HEK293 (cell line): ENCODE measurements at regions not wholly inside any gene's neighbourhood (a gene's known extent, or its start where the extent isn't known, plus 50 kb on each side); places are given as distances from the start of the nearest gene placed in this dataset.

ENCODE experiments used
- CTCF ChIA-PET: fragments of 350-600 bp; formaldehyde crosslinking; extraction: SDS; loops from one replicate; lab custom pipeline; 2021; ENCODE audit warnings: antibody characterized with exemption; lab: Yijun Ruan, JAX
- POLR2A ChIA-PET: fragments of 300-600 bp; formaldehyde crosslinking; extraction: SDS; loops from one replicate; lab custom pipeline; 2020; ENCODE audit warnings: antibody characterized with exemption, inconsistent platforms; lab: Yijun Ruan, JAX
- H3K27ac ChIP-seq: fragments of 200-500 bp; sonication (Bioruptor generic); 2 replicates; pipeline ENCODE4 v1.5.1; 2014; ENCODE audit warnings: low read depth, low read length, control low read depth, inconsistent platforms; ENCODE audit errors: extremely low read depth
- H3K36me3 ChIP-seq, 2 experiments: fragments of 200-500 bp in 1 of 2; sonication (Bioruptor generic) in 1 of 2; 1 replicate in 1 of 2; 2 replicates in 1 of 2; pipeline ENCODE4 v1.5.1; 2014 to 2017; ENCODE audit warnings: inconsistent platforms in 2 of 2, low read length in 2 of 2; ENCODE audit not compliant: control insufficient read depth in 2 of 2, insufficient read depth in 1 of 2
- H3K4me1 ChIP-seq: fragments of 200-500 bp; sonication (Bioruptor generic); 2 replicates; pipeline ENCODE4 v1.5.1; 2014; ENCODE audit warnings: mild to moderate bottlenecking, low read length, inconsistent platforms; ENCODE audit not compliant: control insufficient read depth, insufficient read depth
- H3K4me3 ChIP-seq: 2 replicates; pipeline ENCODE4 v1.5.1; 2011; ENCODE audit warnings: low read depth, mild to moderate bottlenecking, control low read depth, low read length, moderate library complexity
- H3K9me3 ChIP-seq: fragments of 200-500 bp; sonication (Bioruptor generic); 2 replicates; pipeline ENCODE4 v1.5.1; 2014; ENCODE audit warnings: low read depth, low read length, inconsistent platforms; ENCODE audit not compliant: control insufficient read depth, insufficient read depth
- GLI2 ChIP-seq: fragments of 450-650 bp; formaldehyde crosslinking; IDR thresholded peaks from 2 replicates; pipeline ENCODE4; 2017; ENCODE audit warnings: missing biosample characterization, missing genetic modification characterization, low read depth, borderline replicate concordance
- YY2 ChIP-seq: fragments of 450-650 bp; formaldehyde crosslinking; IDR thresholded peaks from 2 replicates; pipeline ENCODE4 v1.5.1; 2016; ENCODE audit warnings: missing biosample characterization, missing genetic modification characterization
- ZBTB20 ChIP-seq: fragments of 450-650 bp; formaldehyde crosslinking; IDR thresholded peaks from 2 replicates; pipeline ENCODE4 v1.5.1; 2016; ENCODE audit warnings: missing biosample characterization, missing genetic modification characterization
- ZIC2 ChIP-seq: fragments of 450-650 bp; formaldehyde crosslinking; IDR thresholded peaks from 2 replicates; pipeline ENCODE4 v1.5.1; 2016; ENCODE audit warnings: missing biosample characterization, missing genetic modification characterization
- ZNF140 ChIP-seq: fragments of 450-650 bp; formaldehyde crosslinking; IDR thresholded peaks from 2 replicates; pipeline ENCODE4 v1.5.1; 2016; ENCODE audit warnings: missing biosample characterization, missing genetic modification characterization
- ZNF157 ChIP-seq: fragments of 450-650 bp; formaldehyde crosslinking; IDR thresholded peaks from 2 replicates; pipeline ENCODE4 v1.5.1; 2016; ENCODE audit warnings: missing biosample characterization, missing genetic modification characterization
- ZNF239 ChIP-seq: fragments of 450-650 bp; formaldehyde crosslinking; IDR thresholded peaks from 2 replicates; pipeline ENCODE4 v1.5.1; 2016; ENCODE audit warnings: missing biosample characterization, missing genetic modification characterization
- ZNF324 ChIP-seq: fragments of 450-650 bp; formaldehyde crosslinking; IDR thresholded peaks from 2 replicates; pipeline ENCODE4 v1.5.1; 2016; ENCODE audit warnings: missing biosample characterization, missing genetic modification characterization
- ZNF350 ChIP-seq: fragments of 450-650 bp; formaldehyde crosslinking; IDR thresholded peaks from 2 replicates; pipeline ENCODE4 v1.5.0; 2017; ENCODE audit warnings: missing biosample characterization, mild to moderate bottlenecking, missing genetic modification characterization
- ZNF433 ChIP-seq: fragments of 450-650 bp; formaldehyde crosslinking; IDR thresholded peaks from 2 replicates; pipeline ENCODE4 v1.5.1; 2016; ENCODE audit warnings: missing biosample characterization, missing genetic modification characterization, low read depth
- ZNF48 ChIP-seq: fragments of 450-650 bp; formaldehyde crosslinking; IDR thresholded peaks from 2 replicates; pipeline ENCODE4 v1.5.1; 2016; ENCODE audit warnings: missing biosample characterization, missing genetic modification characterization
- ZNF514 ChIP-seq: fragments of 450-650 bp; formaldehyde crosslinking; IDR thresholded peaks from 2 replicates; pipeline ENCODE4 v1.5.1; 2016; ENCODE audit warnings: missing biosample characterization, missing genetic modification characterization
- ZNF529 ChIP-seq: fragments of 450-650 bp; formaldehyde crosslinking; IDR thresholded peaks from 2 replicates; pipeline ENCODE4 v1.5.1; 2017; ENCODE audit warnings: missing genetic modification characterization, missing biosample characterization; ENCODE audit not compliant: insufficient replicate concordance
- ZNF549 ChIP-seq: fragments of 450-650 bp; IDR thresholded peaks from 2 replicates; pipeline ENCODE4 v1.5.1; 2018; ENCODE audit warnings: missing biosample characterization, missing genetic modification characterization, mild to moderate bottlenecking, inconsistent platforms, moderate library complexity
- ZNF600 ChIP-seq: fragments of 450-650 bp; formaldehyde crosslinking; IDR thresholded peaks from 2 replicates; pipeline ENCODE4 v1.5.1; 2016; ENCODE audit warnings: missing biosample characterization, missing genetic modification characterization
- ZNF621 ChIP-seq: fragments of 450-650 bp; formaldehyde crosslinking; IDR thresholded peaks from 2 replicates; pipeline ENCODE4 v1.5.1; 2017; ENCODE audit warnings: missing biosample characterization, missing genetic modification characterization
- ZNF707 ChIP-seq: fragments of 450-650 bp; formaldehyde crosslinking; IDR thresholded peaks from 2 replicates; pipeline ENCODE4 v1.5.1; 2016; ENCODE audit warnings: missing biosample characterization, missing genetic modification characterization
- ZNF777 ChIP-seq: fragments of 450-650 bp; formaldehyde crosslinking; IDR thresholded peaks from 2 replicates; pipeline ENCODE4 v1.5.1; 2017; ENCODE audit warnings: missing biosample characterization, missing genetic modification characterization, borderline replicate concordance
- TF ChIP-seq, protein P1 (sequence below): fragments of 450-650 bp; formaldehyde crosslinking; IDR thresholded peaks from 2 replicates; pipeline ENCODE4 v1.5.1; 2016; ENCODE audit warnings: missing biosample characterization, missing genetic modification characterization
- TF ChIP-seq, protein P2 (sequence below): fragments of 450-650 bp; formaldehyde crosslinking; IDR thresholded peaks from 2 replicates; pipeline ENCODE4 v1.5.1; 2016; ENCODE audit warnings: missing biosample characterization, missing genetic modification characterization
- TF ChIP-seq, protein P3 (sequence below): fragments of 450-650 bp; formaldehyde crosslinking; IDR thresholded peaks from 2 replicates; pipeline ENCODE4 v1.5.1; 2016; ENCODE audit warnings: missing biosample characterization, missing genetic modification characterization

DNA sequence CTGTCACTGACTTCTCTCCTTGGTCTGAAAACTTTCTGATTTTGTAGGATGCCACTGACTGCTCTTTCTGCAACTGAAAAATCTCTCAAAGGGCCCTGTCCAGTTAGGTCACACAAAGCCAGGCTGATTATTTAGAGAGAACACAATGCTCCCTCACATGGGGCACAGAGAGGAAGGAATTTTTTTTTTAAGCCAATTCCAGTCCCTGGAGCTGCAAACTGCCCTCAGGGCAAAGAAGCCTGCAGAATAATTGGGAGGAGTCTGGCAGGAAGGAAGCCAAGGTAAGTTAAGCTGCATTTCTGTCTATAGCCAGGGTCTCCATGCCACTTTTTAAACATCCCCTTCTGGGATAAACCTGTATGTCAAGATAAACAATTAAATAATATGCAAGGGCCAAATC is 305.5 kb downstream of the ZSWIM6 start:
- H3K4me3 ChIP-seq = no peak overlapping the region
- no peaks in the 10 kb centered on the region for H3K4me1 ChIP-seq
- H3K9me3 ChIP-seq = no peaks in the 10 kb centered on the region
- POLR2A ChIA-PET = no interaction called here
- no peaks in the 10 kb centered on the region for H3K36me3 ChIP-seq
- TF ChIP-seq, protein P1, sequence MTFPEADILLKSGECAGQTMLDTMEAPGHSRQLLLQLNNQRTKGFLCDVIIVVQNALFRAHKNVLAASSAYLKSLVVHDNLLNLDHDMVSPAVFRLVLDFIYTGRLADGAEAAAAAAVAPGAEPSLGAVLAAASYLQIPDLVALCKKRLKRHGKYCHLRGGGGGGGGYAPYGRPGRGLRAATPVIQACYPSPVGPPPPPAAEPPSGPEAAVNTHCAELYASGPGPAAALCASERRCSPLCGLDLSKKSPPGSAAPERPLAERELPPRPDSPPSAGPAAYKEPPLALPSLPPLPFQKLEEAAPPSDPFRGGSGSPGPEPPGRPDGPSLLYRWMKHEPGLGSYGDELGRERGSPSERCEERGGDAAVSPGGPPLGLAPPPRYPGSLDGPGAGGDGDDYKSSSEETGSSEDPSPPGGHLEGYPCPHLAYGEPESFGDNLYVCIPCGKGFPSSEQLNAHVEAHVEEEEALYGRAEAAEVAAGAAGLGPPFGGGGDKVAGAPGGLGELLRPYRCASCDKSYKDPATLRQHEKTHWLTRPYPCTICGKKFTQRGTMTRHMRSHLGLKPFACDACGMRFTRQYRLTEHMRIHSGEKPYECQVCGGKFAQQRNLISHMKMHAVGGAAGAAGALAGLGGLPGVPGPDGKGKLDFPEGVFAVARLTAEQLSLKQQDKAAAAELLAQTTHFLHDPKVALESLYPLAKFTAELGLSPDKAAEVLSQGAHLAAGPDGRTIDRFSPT (tag by site-specific recombination) = no peak
- no peak for TF ChIP-seq ZNF48 (tag by site-specific recombination)
- TF ChIP-seq GLI2 (tag by site-specific recombination) = no peak
- TF ChIP-seq, protein P2, sequence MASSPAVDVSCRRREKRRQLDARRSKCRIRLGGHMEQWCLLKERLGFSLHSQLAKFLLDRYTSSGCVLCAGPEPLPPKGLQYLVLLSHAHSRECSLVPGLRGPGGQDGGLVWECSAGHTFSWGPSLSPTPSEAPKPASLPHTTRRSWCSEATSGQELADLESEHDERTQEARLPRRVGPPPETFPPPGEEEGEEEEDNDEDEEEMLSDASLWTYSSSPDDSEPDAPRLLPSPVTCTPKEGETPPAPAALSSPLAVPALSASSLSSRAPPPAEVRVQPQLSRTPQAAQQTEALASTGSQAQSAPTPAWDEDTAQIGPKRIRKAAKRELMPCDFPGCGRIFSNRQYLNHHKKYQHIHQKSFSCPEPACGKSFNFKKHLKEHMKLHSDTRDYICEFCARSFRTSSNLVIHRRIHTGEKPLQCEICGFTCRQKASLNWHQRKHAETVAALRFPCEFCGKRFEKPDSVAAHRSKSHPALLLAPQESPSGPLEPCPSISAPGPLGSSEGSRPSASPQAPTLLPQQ = no peak
- CTCF ChIA-PET = interaction anchor here (0.7 to 1.5 kb wide), 3 partner anchors 20 to 274 kb away, joined by 3 to 4 read pairs (median 3); no protein-coding TSS in a partner anchor
- no peak overlapping the region for H3K27ac ChIP-seq

DNA sequence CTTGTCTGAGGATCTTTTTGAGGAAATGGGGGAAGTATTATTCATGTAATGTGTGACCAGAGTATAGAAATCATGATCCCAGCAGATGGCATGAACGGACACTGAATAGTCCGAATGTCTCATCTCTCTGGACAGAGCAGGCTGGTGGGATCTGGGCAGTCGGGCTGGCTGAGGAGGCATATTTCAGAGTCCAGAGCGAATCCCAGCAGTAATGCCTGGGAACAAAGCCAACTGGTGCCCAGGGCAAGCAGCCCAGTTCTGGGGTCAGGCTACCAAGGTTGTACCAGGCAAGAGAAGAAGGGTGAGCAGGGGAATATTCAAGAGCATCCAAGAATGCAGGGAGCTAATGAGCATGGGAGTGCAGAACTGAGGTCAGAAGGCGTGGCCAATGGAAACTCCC is 306.4 kb downstream of the ZSWIM6 start:
- H3K4me1 ChIP-seq = no peaks in the 10 kb centered on the region
- ChIA-PET CTCF (interaction anchor here (1.3 to 1.5 kb wide), 2 partner anchors 19 to 20 kb away, joined by 3 to 4 read pairs; no protein-coding TSS in a partner anchor), POLR2A (no interaction called here)
- no peak overlapping the region for H3K4me3 ChIP-seq
- H3K9me3 ChIP-seq = no peaks in the 10 kb centered on the region
- no peak for TF ChIP-seq ZNF140 (tag by site-specific recombination)
- TF ChIP-seq ZNF707 (tag by site-specific recombination) = no peak
- TF ChIP-seq ZNF514 = no peak
- TF ChIP-seq ZNF324 = no peak
- TF ChIP-seq ZNF549 = no peak
- no peak for TF ChIP-seq ZIC2 (tag by site-specific recombination)
- H3K36me3 ChIP-seq = no peaks in the 10 kb centered on the region
- no peak overlapping the region for H3K27ac ChIP-seq

DNA sequence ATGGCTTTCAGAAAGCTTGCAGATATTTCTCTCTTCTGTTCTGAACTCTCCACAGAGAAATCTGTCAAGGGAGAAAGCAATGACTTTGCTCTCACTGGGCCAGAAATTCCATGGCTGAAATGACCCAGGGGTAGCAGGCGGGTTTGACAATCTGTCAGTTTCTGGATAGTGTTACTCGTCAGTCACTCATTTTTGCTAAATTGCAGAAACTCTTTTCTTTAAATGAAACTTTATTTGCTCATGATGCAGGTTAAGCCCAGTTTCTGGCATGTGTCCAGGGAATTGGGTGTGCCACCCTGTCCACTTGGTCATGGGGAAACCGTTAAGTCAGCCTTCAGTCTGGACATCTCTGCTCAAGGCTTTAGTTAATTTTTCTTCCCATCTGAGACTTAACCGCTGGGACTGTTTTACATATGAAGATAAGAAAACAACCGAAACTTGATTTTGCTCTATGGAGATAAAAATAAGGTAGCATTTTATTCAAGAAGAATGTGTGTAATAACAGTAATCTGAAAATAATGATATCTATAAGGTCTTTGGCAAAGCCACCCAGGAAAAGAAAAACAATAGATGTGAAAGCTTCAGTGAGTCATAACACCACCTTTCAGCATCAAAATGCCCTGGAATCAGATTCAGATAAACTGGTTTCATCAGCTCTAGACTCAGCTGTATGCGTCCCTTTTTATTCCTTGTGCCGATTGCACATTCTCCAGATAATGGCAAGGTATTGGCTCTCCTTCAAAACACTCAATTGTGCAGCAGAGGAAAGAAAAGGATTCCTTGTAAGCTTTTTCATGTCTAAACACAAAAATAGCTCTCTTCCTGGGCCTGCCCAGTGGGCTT is 308.3 kb downstream of the ZSWIM6 start:
- Histone ChIP-seq H3K4me1 (no peaks in the 10 kb centered on the region), H3K36me3 (no peaks in the 10 kb centered on the region), H3K9me3 (no peaks in the 10 kb centered on the region), H3K4me3 (no peak overlapping the region), H3K27ac (no peak overlapping the region)
- ChIA-PET CTCF (interaction anchor here (0.9 kb wide), 1 partner anchor 10 kb away, joined by 3 read pairs; no protein-coding TSS in a partner anchor), POLR2A (interaction anchor here (0.6 kb wide), 1 partner anchor 821 kb away, joined by 5 read pairs; no protein-coding TSS in a partner anchor)
- TF ChIP-seq ZNF777 (tag by site-specific recombination) (no peak), YY2 (tag by site-specific recombination) (no peak), ZNF621 (tag by site-specific recombination) (no peak), ZNF157 (tag by site-specific recombination) (no peak), ZNF433 (no peak), ZNF600 (no peak), ZBTB20 (tag by site-specific recombination) (no peak), ZNF239 (tag by site-specific recombination) (no peak), ZNF350 (no peak), ZNF529 (tag by site-specific recombination) (no peak)
- TF ChIP-seq, protein P3, sequence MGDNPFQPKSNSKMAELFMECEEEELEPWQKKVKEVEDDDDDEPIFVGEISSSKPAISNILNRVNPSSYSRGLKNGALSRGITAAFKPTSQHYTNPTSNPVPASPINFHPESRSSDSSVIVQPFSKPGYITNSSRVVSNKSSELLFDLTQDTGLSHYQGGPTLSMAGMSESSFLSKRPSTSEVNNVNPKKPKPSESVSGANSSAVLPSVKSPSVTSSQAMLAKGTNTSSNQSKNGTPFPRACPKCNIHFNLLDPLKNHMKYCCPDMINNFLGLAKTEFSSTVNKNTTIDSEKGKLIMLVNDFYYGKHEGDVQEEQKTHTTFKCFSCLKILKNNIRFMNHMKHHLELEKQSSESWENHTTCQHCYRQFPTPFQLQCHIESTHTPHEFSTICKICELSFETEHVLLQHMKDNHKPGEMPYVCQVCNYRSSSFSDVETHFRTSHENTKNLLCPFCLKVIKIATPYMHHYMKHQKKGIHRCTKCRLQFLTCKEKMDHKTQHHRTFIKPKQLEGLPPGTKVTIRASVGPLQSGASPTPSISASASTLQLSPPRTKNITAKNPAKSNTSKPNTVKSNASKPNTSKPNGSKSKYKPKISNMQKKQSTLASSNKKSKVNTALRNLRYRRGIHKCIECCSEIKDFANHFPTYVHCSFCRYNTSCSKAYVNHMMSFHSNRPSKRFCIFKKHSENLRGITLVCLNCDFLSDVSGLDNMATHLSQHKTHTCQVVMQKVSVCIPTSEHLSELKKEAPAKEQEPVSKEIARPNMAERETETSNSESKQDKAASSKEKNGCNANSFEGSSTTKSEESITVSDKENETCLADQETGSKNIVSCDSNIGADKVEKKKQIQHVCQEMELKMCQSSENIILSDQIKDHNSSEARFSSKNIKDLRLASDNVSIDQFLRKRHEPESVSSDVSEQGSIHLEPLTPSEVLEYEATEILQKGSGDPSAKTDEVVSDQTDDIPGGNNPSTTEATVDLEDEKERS (tag by site-specific recombination) = no peak
